C4-2B (cell line): ENCODE measurements at regions not wholly inside any gene's neighbourhood (a gene's known extent, or its start where the extent isn't known, plus 50 kb on each side); places are given as distances from the start of the nearest gene placed in this dataset.

Experiments
- H3K27ac ChIP-seq: fragments of 450-650 bp; 2 replicates; pipeline ENCODE4 v1.5.1; 2017
- CTCF ChIP-seq: fragments of 450-650 bp; conservative IDR thresholded peaks from 2 replicates; pipeline ENCODE4 v1.5.1; 2017; ENCODE audit warnings: mild to moderate bottlenecking
- ZFX ChIP-seq: fragments of 450-650 bp; IDR thresholded peaks from 2 replicates; pipeline ENCODE4 v1.6.1; 2017

DNA sequence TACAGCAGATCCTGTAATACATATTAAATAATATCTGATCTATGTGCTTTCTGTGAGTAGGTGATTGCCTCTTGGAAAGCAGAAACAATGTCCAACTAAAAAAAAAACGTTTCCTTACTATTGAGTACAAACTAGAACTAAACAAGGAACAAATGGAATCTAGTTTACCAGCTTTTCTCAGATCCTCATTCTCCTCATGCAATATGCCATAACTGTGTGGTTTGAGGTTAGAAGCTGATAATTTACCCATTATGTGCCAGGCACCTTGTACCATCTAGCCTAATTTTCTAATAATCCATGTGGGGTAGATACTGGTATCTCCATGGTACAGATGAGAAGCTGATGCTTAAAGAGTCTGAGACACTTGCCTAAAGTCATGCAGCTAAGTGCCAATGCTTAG, 154.7 kb downstream of the PTGER3 start:
- TF ChIP-seq CTCF (no peak), ZFX (no peak)
- no peak overlapping the region for H3K27ac ChIP-seq

DNA sequence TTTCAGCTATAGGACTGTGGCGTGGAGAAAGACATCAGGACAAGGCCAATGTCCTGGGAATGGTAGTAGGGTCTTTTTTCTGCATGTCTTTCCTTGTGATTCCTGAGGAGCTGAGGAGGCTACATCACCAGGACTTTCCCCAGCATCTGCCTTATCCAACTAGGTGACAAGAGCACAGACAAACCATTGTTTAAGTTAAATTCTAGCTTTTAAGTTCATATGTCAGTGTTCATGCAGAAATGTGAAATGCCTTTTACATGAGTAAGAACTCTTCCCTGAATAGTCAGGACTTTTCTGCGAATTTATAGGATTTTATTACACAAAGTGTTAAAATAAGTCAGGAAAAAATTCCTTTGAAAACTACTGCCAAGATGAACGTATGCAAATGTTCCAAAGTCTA, 154.2 kb downstream of the PTGER3 start:
- TF ChIP-seq ZFX = no peak
- TF ChIP-seq CTCF = no peak

GRCh38 chr1:70895531-70895930, 152.1 kb downstream of the PTGER3 start:
- no peak overlapping the region for H3K27ac ChIP-seq
- TF ChIP-seq CTCF (no peak), ZFX (no peak)

More for the DNA sequence above, 154.2 kb downstream of the PTGER3 start:
- H3K27ac ChIP-seq = no peak overlapping the region

GRCh38 chr1:70896224-70896623, 151.4 kb downstream of the PTGER3 start:
- no peak overlapping the region for H3K27ac ChIP-seq
- TF ChIP-seq CTCF = peak; percentile 56
- no peak for TF ChIP-seq ZFX

DNA sequence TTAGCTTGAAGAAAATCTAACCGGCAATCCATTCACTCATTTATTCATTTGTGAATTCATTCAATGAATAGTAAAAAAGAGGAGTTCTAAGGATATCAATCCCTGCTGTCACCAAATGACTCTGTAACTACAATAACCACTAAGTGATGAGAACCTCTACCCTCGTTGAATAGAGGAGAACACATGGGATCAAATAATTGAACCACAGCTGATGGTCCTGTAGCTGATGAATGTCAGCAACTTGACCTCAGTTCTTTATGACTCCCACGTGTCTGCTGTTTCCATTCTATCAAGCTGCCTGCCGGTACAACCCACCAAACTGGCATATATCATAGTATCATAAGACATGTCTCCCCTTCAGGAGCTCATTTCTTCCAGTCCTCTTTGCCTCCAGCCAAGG, 150.3 kb downstream of the PTGER3 start:
- no peak overlapping the region for H3K27ac ChIP-seq
- TF ChIP-seq ZFX (no peak), CTCF (no peak)

DNA sequence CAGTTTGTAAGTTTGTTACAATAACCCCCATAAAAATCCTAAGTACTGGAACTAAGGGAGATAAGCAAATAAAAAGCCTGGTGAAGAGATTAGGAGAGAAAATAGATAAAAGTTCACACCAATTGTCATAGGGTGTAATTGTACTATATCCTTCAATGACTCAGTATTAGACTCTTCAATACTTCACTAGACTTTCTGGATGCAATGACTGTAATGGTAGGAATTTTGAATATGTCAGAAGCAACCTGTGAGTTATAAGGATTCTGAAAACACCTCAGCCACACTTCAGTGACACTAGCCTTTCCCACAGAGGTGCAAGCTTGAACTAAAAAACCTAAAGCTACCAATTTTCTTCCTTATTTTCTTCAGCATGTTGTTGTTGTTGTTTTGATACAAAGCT, 147.9 kb downstream of the PTGER3 start:
- no peak overlapping the region for H3K27ac ChIP-seq
- TF ChIP-seq CTCF (no peak), ZFX (no peak)

DNA sequence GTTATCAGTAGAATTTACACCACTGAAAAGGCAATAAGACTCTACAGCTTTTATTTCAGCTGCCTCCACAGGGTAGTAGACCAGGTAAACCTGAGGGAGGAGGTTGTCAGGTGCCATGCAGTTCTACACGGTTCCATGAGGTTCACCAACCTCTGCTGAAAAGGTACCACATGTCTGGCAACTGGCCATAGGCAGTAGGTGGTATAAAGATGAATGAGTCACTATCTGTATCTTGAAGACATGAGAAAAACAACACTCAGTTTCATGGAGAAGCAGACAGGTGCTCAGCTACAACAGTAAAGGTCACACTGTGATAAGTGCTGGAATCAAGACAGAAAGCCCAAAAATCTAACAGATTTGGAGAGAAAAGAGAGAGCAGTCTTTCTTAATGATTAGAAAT, 145.4 kb downstream of the PTGER3 start:
- TF ChIP-seq ZFX = no peak
- TF ChIP-seq CTCF = no peak

More for the DNA sequence above, 145.4 kb downstream of the PTGER3 start:
- H3K27ac ChIP-seq = no peak overlapping the region
